NCI-H82 treated with DMSO at 0.1 percent for 48 hours (cell line): ENCODE measurements at regions not wholly inside any gene's neighbourhood (a gene's known extent, or its start where the extent isn't known, plus 50 kb on each side); places are given as distances from the start of the nearest gene placed in this dataset.

Experiments used
- DNase-seq: peaks from one replicate; lab custom pipeline; 2025; ENCODE audit not compliant: unreplicated experiment; lab: John Stamatoyannopoulos, UW

- no peak for DNase-seq
These were observed 376.4 kb upstream of the ZNF507 start for GRCh38 chr19:31969016-31969415.

- no peak for DNase-seq
These were observed 375.4 kb upstream of the ZNF507 start for GRCh38 chr19:31970027-31970461.

GRCh38 chr19:31974290-31974689 lies 371.1 kb upstream of the ZNF507 start:
- no peak for DNase-seq

GRCh38 chr19:31974941-31975340 lies 370.5 kb upstream of the ZNF507 start:
- no peak for DNase-seq

GRCh38 chr19:31975461-31975860 lies 369.9 kb upstream of the ZNF507 start:
- no peak for DNase-seq

GRCh38 chr19:31976775-31977536 lies 368.5 kb upstream of the ZNF507 start:
- no peak for DNase-seq

GRCh38 chr19:31979362-31979761 lies 366.0 kb upstream of the ZNF507 start:
- DNase-seq: no peak

- DNase-seq: no peak
These were observed 365.3 kb upstream of the ZNF507 start for GRCh38 chr19:31979949-31980670.

- no peak for DNase-seq
These were observed 364.6 kb upstream of the ZNF507 start for GRCh38 chr19:31980796-31981195.

GRCh38 chr19:31981545-31981944 lies 363.9 kb upstream of the ZNF507 start:
- no peak for DNase-seq

GRCh38 chr19:31983647-31984046 lies 361.8 kb upstream of the ZNF507 start:
- DNase-seq: no peak

GRCh38 chr19:31985001-31985605 lies 360.3 kb upstream of the ZNF507 start:
- no peak for DNase-seq

- DNase-seq: no peak
These were observed 358.5 kb upstream of the ZNF507 start for GRCh38 chr19:31986951-31987350.

GRCh38 chr19:31988256-31988655 lies 357.2 kb upstream of the ZNF507 start:
- no peak for DNase-seq

GRCh38 chr19:31991984-31992655 lies 353.3 kb upstream of the ZNF507 start:
- DNase-seq: no peak

GRCh38 chr19:31992750-31993149 lies 352.7 kb upstream of the ZNF507 start:
- no peak for DNase-seq

GRCh38 chr19:31995546-31995945 lies 349.9 kb upstream of the ZNF507 start:
- DNase-seq: no peak

- no peak for DNase-seq
These were observed 335.3 kb upstream of the ZNF507 start for GRCh38 chr19:32010071-32010470.

GRCh38 chr19:32012206-32012605 lies 333.2 kb upstream of the ZNF507 start:
- no peak for DNase-seq

GRCh38 chr19:32012886-32013631 lies 332.4 kb upstream of the ZNF507 start:
- DNase-seq: no peak
